ENCODE measurements at regions not wholly inside any gene's neighbourhood (a gene's known extent, or its start where the extent isn't known, plus 50 kb on each side); places are given as distances from the start of the nearest gene placed in this dataset.

- TF ChIP-seq CTCF (IDR thresholded peaks at IDR 0.05) (no peak), POLR2A (IDR thresholded peaks at IDR 0.05) (no peak)
Observed at GRCh38 chr16:9393591-9393990, 302.1 kb downstream of the HAPSTR1 start.

All from thyroid gland (tissue), 4 donors.